PFSK-1 (cell line): ENCODE measurements at regions not wholly inside any gene's neighbourhood (a gene's known extent, or its start where the extent isn't known, plus 50 kb on each side); places are given as distances from the start of the nearest gene placed in this dataset.

Experiments used
- FOXP2 ChIP-seq: optimal IDR thresholded peaks from 2 replicates; pipeline ENCODE3; 2011; ENCODE audit warnings: borderline replicate concordance, control low read depth, inconsistent platforms; ENCODE audit not compliant: insufficient read depth; ENCODE audit errors: extremely low read length, extremely low read depth
- POLR2AphosphoS5 ChIP-seq: IDR thresholded peaks from 2 replicates; pipeline ENCODE4 v1.6.1; 2012; ENCODE audit warnings: low read depth, mild to moderate bottlenecking, control low read depth, low read length, moderate library complexity
- SIN3A ChIP-seq: IDR thresholded peaks from 2 replicates; pipeline ENCODE4 v1.6.1; 2012; ENCODE audit warnings: mild to moderate bottlenecking, low read length, moderate library complexity, borderline replicate concordance; ENCODE audit not compliant: insufficient read depth
- TAF1 ChIP-seq: IDR thresholded peaks from 2 replicates; pipeline ENCODE4 v1.6.1; 2012; ENCODE audit warnings: low read length, control low read depth, borderline replicate concordance; ENCODE audit not compliant: insufficient read depth
- TF ChIP-seq, protein P1 (sequence below), 2 experiments: IDR thresholded peaks; 2 replicates each; pipeline versions ENCODE4 v1.6.1 to v1.8.0; 2011 to 2012; ENCODE audit warnings: low read depth in 2 of 2, low read length in 2 of 2, control low read depth in 1 of 2, inconsistent platforms in 1 of 2, mild to moderate bottlenecking in 1 of 2, moderate library complexity in 1 of 2; ENCODE audit not compliant: insufficient read depth in 1 of 2

DNA sequence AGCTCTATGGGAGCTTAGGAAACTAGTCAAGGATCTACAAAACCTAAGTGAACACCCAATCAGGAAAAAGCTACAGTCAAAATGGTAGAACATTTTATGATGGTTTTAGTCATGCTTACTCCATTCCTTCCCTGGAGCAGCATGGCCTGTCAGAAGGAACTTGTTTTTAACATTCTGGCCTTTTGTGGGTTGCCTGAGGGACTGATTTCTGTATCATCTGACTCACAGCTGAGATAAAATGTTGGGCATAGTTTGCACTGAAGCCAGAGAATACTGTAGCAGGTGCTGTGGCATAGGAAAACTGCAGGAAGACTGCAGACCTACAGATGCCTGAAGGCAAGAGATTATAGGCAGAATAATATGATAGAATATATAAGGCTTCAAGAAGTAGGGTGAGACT is 719.6 kb upstream of the GRAMD2B start:
- no peak for TF ChIP-seq FOXP2
- no peak for TF ChIP-seq SIN3A
- TF ChIP-seq POLR2AphosphoS5, result no peak
- TF ChIP-seq, protein P1, sequence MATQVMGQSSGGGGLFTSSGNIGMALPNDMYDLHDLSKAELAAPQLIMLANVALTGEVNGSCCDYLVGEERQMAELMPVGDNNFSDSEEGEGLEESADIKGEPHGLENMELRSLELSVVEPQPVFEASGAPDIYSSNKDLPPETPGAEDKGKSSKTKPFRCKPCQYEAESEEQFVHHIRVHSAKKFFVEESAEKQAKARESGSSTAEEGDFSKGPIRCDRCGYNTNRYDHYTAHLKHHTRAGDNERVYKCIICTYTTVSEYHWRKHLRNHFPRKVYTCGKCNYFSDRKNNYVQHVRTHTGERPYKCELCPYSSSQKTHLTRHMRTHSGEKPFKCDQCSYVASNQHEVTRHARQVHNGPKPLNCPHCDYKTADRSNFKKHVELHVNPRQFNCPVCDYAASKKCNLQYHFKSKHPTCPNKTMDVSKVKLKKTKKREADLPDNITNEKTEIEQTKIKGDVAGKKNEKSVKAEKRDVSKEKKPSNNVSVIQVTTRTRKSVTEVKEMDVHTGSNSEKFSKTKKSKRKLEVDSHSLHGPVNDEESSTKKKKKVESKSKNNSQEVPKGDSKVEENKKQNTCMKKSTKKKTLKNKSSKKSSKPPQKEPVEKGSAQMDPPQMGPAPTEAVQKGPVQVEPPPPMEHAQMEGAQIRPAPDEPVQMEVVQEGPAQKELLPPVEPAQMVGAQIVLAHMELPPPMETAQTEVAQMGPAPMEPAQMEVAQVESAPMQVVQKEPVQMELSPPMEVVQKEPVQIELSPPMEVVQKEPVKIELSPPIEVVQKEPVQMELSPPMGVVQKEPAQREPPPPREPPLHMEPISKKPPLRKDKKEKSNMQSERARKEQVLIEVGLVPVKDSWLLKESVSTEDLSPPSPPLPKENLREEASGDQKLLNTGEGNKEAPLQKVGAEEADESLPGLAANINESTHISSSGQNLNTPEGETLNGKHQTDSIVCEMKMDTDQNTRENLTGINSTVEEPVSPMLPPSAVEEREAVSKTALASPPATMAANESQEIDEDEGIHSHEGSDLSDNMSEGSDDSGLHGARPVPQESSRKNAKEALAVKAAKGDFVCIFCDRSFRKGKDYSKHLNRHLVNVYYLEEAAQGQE (IDR thresholded peaks at IDR 0.05; ENCODE audit: insufficient read depth in 1 of 2, low read depth in 2 of 2, low read length in 2 of 2), result no peak
- no peak for TF ChIP-seq TAF1

DNA sequence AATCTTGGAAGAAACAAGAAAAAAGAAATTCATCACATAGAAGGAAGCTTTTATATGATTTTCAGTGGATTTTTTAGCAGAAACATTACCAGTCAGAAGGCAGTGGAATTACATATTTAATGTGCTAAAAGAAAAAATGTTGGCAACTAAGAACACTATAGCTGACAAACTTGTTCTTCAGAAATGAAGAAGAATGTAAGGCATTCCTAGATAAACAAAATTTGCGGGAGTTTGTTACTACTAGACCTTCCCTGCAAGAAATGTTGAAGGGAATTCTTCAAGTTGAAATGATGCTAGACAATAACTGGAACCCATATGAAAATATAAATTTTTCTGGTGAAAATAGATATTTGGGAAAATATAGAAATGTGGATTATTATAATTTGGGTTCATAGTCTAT is 718.3 kb upstream of the GRAMD2B start:
- TF ChIP-seq FOXP2, result no peak
- TF ChIP-seq, protein P1 (IDR thresholded peaks at IDR 0.05; ENCODE audit: insufficient read depth in 1 of 2, low read depth in 2 of 2, low read length in 2 of 2), result no peak
- no peak for TF ChIP-seq TAF1
- no peak for TF ChIP-seq POLR2AphosphoS5
- TF ChIP-seq SIN3A, result no peak

DNA sequence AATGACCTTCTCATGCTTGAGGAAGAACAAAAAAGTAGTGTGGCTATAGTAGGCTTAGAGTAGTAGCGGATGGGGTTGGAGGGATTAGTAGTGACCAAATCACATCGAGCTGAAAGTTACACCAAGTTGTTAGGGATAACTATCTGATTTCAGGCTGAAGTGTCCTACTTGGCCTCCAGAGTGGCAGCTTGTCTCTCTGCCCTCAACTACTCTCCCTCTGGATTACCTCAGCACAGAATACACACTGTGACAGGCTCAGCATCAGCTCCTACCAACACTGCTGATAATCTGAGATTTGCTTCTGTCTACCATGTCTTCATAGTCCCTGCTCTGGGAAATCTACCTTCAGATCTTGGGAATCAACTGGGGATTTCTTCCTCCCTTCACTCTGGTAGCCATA is 714.6 kb upstream of the GRAMD2B start:
- TF ChIP-seq SIN3A (no peak), POLR2AphosphoS5 (no peak), TAF1 (no peak), FOXP2 (no peak)
- TF ChIP-seq, protein P1 (IDR thresholded peaks at IDR 0.05; ENCODE audit: insufficient read depth in 1 of 2, low read depth in 2 of 2, low read length in 2 of 2), result no peak

DNA sequence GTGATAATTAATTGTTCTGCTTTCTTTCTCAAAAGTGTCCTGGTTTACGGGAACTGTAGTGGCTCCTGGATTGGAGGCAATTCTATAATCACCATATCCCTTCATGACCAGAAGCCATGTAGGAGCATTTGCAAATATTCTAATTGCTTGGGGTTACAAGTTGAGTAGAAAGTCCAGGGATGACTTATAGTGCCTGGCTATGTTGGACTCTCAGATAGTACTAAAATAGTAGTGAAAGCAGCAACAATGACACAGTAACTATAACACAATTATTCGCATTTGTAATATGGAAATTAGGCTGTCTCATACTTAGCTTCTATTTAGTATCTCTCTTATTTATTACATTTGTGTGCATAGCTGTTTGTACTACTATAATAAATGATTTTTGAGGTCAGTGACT is 712.5 kb upstream of the GRAMD2B start:
- TF ChIP-seq POLR2AphosphoS5 (no peak), TAF1 (no peak)
- TF ChIP-seq, protein P1 (IDR thresholded peaks at IDR 0.05; ENCODE audit: insufficient read depth in 1 of 2, low read depth in 2 of 2, low read length in 2 of 2), result no peak

DNA sequence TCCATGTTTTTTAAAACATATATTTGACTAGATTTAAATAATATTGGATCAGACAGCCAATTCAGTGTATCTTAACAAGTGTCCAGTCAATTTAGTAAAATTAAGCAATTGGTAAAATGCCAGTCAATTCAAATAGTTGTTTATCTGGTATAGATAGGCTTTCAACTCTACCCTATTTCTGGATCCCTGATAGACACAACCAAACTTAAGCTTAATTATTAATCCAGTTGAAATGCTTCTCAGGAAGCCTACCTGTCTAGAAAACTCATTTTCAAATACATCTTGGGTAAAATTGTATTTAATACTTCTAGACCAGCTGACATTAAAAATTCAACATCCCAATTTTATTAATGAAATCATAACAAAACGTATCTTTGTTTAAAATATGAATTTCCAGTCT is 710.8 kb upstream of the GRAMD2B start:
- TF ChIP-seq TAF1, result no peak
- TF ChIP-seq, protein P1 (IDR thresholded peaks at IDR 0.05; ENCODE audit: insufficient read depth in 1 of 2, low read depth in 2 of 2, low read length in 2 of 2), result no peak
- TF ChIP-seq FOXP2, result no peak
